Gastroesophageal sphincter (tissue), 3 donors: ENCODE measurements at regions not wholly inside any gene's neighbourhood (a gene's known extent, or its start where the extent isn't known, plus 50 kb on each side); places are given as distances from the start of the nearest gene placed in this dataset.

ENCODE experiments used
- EP300 ChIP-seq: sonication (generic); formaldehyde crosslinking; IDR thresholded peaks from one replicate; pipeline ENCODE4 v1.6.1; 2017; ENCODE audit warnings: antibody characterized with exemption, mild to moderate bottlenecking
- TF ChIP-seq, protein P1 (sequence below), 4 experiments: fragments of 200-600 bp in 2 of 4; fragments of 450-650 bp in 2 of 4; sonication (generic) in 1 of 4; IDR thresholded peaks; one replicate each; pipeline ENCODE4 v1.5.1; 2017 to 2019; ENCODE audit warnings: antibody characterized with exemption in 4 of 4, mild to moderate bottlenecking in 2 of 4, moderate library complexity in 2 of 4

DNA sequence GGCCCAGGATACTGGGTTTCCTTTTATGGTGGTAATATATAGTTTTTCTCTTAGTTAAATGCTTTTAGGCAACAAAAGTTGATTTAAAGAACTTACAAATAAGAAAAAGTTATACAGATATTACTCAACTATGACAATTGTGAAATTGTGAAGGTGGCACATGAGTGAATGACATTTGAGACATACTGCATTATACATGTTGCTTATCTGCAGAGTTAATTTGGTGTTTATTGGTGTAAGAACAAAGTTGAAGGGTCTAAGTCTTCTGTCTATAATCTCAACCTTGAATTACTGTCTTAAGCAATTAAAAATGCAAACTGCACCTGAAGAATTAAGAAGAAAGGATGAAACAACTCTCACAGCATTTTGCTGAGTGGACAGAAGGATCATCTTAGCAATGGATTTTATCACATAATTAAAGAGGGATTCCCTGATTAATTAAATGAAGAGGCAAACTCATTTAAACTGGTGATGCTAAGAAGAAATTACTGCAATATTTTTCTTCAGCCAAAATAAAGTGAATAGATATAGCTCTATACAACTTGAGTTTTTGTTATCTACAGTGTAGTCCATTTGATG lies 298.9 kb upstream of the TGFBR2 start:
- TF ChIP-seq EP300, result no peak
- TF ChIP-seq, protein P1, sequence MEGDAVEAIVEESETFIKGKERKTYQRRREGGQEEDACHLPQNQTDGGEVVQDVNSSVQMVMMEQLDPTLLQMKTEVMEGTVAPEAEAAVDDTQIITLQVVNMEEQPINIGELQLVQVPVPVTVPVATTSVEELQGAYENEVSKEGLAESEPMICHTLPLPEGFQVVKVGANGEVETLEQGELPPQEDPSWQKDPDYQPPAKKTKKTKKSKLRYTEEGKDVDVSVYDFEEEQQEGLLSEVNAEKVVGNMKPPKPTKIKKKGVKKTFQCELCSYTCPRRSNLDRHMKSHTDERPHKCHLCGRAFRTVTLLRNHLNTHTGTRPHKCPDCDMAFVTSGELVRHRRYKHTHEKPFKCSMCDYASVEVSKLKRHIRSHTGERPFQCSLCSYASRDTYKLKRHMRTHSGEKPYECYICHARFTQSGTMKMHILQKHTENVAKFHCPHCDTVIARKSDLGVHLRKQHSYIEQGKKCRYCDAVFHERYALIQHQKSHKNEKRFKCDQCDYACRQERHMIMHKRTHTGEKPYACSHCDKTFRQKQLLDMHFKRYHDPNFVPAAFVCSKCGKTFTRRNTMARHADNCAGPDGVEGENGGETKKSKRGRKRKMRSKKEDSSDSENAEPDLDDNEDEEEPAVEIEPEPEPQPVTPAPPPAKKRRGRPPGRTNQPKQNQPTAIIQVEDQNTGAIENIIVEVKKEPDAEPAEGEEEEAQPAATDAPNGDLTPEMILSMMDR (IDR thresholded peaks at IDR 0.05), result no peak
